ENCODE measurements at regions not wholly inside any gene's neighbourhood (a gene's known extent, or its start where the extent isn't known, plus 50 kb on each side); places are given as distances from the start of the nearest gene placed in this dataset.

GRCh38 chr4:31290836-31291235, 570.7 kb downstream of the PCDH7 start:
- Histone ChIP-seq H3K4me3 (no peak overlapping the region), H3K4me2 (no peak overlapping the region), H3K27ac (no peak overlapping the region), H3K4me1 (no peaks in the 10 kb centered on the region), H3K9me3 (no peaks in the 10 kb centered on the region)
- no peak for FAIRE-seq
- TF ChIP-seq SREBF2 (IDR thresholded peaks at IDR 0.05) (no peak), EP300 (IDR thresholded peaks at IDR 0.05) (no peak), MAFK (IDR thresholded peaks at IDR 0.05; ENCODE audit: partially characterized antibody) (no peak), ELK1 (IDR thresholded peaks at IDR 0.05; ENCODE audit: low read depth, low read length) (no peak), ZSCAN20 (CRISPR knock-in tag; IDR thresholded peaks at IDR 0.05) (no peak), MAZ (IDR thresholded peaks at IDR 0.05; ENCODE audit: borderline replicate concordance, low read depth, low read length) (no peak), ZC3H11A (IDR thresholded peaks at IDR 0.05) (no peak), JUN (IDR thresholded peaks at IDR 0.05) (no peak), ESRRA (IDR thresholded peaks at IDR 0.05; ENCODE audit: borderline replicate concordance, low read length) (no peak)
- TF ChIP-seq, protein P1, sequence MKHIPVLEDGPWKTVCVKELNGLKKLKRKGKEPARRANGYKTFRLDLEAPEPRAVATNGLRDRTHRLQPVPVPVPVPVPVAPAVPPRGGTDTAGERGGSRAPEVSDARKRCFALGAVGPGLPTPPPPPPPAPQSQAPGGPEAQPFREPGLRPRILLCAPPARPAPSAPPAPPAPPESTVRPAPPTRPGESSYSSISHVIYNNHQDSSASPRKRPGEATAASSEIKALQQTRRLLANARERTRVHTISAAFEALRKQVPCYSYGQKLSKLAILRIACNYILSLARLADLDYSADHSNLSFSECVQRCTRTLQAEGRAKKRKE (CRISPR knock-in tag; IDR thresholded peaks at IDR 0.05; ENCODE audit: low read depth): no peak
- DNase-seq (ENCODE audit: low read depth in 1 of 2, low spot score in 1 of 2): no peak
- ChIA-PET POLR2A (no interaction called here), CTCF (no interaction called here)
- 40% methylated on average over 3 of the region's 3 CpGs for WGBS (ENCODE audit: missing lambda C conversion rate)
- ATAC-seq: no peak

DNA sequence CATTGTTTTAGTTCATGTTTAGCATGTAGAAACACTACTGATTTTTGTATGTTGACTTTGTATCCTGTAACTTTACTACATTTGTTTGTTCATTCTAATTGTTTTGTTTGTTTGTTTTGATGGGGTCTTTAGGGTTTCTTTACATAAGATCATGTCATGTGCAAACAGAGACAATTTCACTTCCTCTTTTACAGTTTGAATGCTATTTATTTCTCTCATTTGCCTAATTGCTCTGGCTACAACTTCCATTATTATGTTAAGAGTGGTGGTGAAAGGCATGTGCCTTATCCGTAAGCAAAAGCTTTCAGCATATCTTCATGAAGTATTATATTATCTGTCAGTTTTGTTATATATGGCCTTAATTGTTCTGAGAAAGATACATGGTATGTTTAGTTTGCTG, 571.1 kb downstream of the PCDH7 start:
- Histone ChIP-seq H3K27ac (no peak overlapping the region), H3K4me3 (no peak overlapping the region), H3K4me2 (no peak overlapping the region), H3K4me1 (no peaks in the 10 kb centered on the region), H3K9me3 (no peaks in the 10 kb centered on the region)
- ChIA-PET CTCF (no interaction called here), POLR2A (no interaction called here)
- DNase-seq (ENCODE audit: low read depth in 1 of 2, low spot score in 1 of 2): no peak
- ATAC-seq: no peak
- TF ChIP-seq HDAC2 (IDR thresholded peaks at IDR 0.05) (no peak), JUNB (IDR thresholded peaks at IDR 0.05) (no peak), FOXS1 (CRISPR knock-in tag; IDR thresholded peaks at IDR 0.05) (no peak), GATA3 (IDR thresholded peaks at IDR 0.05; ENCODE audit: borderline replicate concordance) (no peak), NR3C1 (IDR thresholded peaks at IDR 0.05) (no peak), TP53 (CRISPR knock-in tag; IDR thresholded peaks at IDR 0.05) (no peak), MAFK (IDR thresholded peaks at IDR 0.05; ENCODE audit: partially characterized antibody) (no peak), KDM1A (IDR thresholded peaks at IDR 0.05; ENCODE audit: low read depth) (no peak), ELK1 (IDR thresholded peaks at IDR 0.05; ENCODE audit: low read depth, low read length) (no peak), FOSB (CRISPR knock-in tag; IDR thresholded peaks at IDR 0.05) (no peak), ESRRA (IDR thresholded peaks at IDR 0.05; ENCODE audit: borderline replicate concordance, low read length) (no peak), ZC3H11A (IDR thresholded peaks at IDR 0.05) (no peak), SMC3 (IDR thresholded peaks at IDR 0.05) (no peak), E2F6 (IDR thresholded peaks at IDR 0.05; ENCODE audit: borderline replicate concordance, low read depth) (no peak), CBX2 (IDR thresholded peaks at IDR 0.05; ENCODE audit: borderline replicate concordance, low read depth) (no peak), CHD4 (IDR thresholded peaks at IDR 0.05; ENCODE audit: borderline replicate concordance) (no peak)
- TF ChIP-seq, protein P2, sequence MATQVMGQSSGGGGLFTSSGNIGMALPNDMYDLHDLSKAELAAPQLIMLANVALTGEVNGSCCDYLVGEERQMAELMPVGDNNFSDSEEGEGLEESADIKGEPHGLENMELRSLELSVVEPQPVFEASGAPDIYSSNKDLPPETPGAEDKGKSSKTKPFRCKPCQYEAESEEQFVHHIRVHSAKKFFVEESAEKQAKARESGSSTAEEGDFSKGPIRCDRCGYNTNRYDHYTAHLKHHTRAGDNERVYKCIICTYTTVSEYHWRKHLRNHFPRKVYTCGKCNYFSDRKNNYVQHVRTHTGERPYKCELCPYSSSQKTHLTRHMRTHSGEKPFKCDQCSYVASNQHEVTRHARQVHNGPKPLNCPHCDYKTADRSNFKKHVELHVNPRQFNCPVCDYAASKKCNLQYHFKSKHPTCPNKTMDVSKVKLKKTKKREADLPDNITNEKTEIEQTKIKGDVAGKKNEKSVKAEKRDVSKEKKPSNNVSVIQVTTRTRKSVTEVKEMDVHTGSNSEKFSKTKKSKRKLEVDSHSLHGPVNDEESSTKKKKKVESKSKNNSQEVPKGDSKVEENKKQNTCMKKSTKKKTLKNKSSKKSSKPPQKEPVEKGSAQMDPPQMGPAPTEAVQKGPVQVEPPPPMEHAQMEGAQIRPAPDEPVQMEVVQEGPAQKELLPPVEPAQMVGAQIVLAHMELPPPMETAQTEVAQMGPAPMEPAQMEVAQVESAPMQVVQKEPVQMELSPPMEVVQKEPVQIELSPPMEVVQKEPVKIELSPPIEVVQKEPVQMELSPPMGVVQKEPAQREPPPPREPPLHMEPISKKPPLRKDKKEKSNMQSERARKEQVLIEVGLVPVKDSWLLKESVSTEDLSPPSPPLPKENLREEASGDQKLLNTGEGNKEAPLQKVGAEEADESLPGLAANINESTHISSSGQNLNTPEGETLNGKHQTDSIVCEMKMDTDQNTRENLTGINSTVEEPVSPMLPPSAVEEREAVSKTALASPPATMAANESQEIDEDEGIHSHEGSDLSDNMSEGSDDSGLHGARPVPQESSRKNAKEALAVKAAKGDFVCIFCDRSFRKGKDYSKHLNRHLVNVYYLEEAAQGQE (IDR thresholded peaks at IDR 0.05): no peak
- TF ChIP-seq, protein P3, sequence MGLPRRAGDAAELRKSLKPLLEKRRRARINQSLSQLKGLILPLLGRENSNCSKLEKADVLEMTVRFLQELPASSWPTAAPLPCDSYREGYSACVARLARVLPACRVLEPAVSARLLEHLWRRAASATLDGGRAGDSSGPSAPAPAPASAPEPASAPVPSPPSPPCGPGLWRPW (IDR thresholded peaks at IDR 0.05): no peak
- FAIRE-seq: no peak
- WGBS (ENCODE audit: missing lambda C conversion rate): 65% methylated on average over 1 of the region's 1 CpG
